H9 (cell line): ENCODE measurements at regions not wholly inside any gene's neighbourhood (a gene's known extent, or its start where the extent isn't known, plus 50 kb on each side); places are given as distances from the start of the nearest gene placed in this dataset.
A peak's percentile ranks its signal among the peaks of the same experiment; 100 is the strongest.

Experiments
- DNase-seq: peaks from one replicate; pipeline ENCODE4 v3.0.0-alpha.2; 2017
- H2AFZ ChIP-seq: one replicate; pipeline ENCODE4 v1.6.1; 2013; ENCODE audit warnings: mild to moderate bottlenecking, low read length, control low read depth, moderate library complexity
- H2AK5ac ChIP-seq: 2 replicates; pipeline ENCODE4 v1.6.1; 2013; ENCODE audit warnings: low read length, control low read depth, mixed read lengths; ENCODE audit not compliant: insufficient read length
- H2BK120ac ChIP-seq: one replicate; pipeline ENCODE4 v1.6.1; 2013; ENCODE audit warnings: low read depth, mild to moderate bottlenecking, low read length, control low read depth, inconsistent platforms; ENCODE audit not compliant: poor library complexity, severe bottlenecking
- H2BK12ac ChIP-seq: 2 replicates; pipeline ENCODE4 v1.6.1; 2013; ENCODE audit warnings: low read length, control low read depth, mixed read lengths, low read depth; ENCODE audit not compliant: insufficient read length
- H2BK15ac ChIP-seq: 2 replicates; pipeline ENCODE4 v1.6.1; 2013; ENCODE audit warnings: low read depth, low read length, control low read depth
- H2BK20ac ChIP-seq: one replicate; pipeline ENCODE4 v1.6.1; 2013; ENCODE audit warnings: low read depth, mild to moderate bottlenecking, low read length, control low read depth, inconsistent platforms; ENCODE audit not compliant: poor library complexity, severe bottlenecking
- H2BK5ac ChIP-seq: 2 replicates; pipeline ENCODE4 v1.6.1; 2013; ENCODE audit warnings: low read length, control low read depth, mixed read lengths; ENCODE audit not compliant: insufficient read length
- H3K14ac ChIP-seq: 2 replicates; pipeline ENCODE4 v1.6.1; 2013; ENCODE audit warnings: low read length, control low read depth; ENCODE audit not compliant: insufficient read depth
- H3K18ac ChIP-seq: 2 replicates; pipeline ENCODE4 v1.6.1; 2013; ENCODE audit warnings: low read depth, mild to moderate bottlenecking, mixed read lengths, low read length, control low read depth; ENCODE audit not compliant: insufficient read length
- H3K23ac ChIP-seq: 2 replicates; pipeline ENCODE4 v1.6.1; 2013; ENCODE audit warnings: low read length, control low read depth, mixed read lengths, low read depth; ENCODE audit not compliant: insufficient read length
- H3K23me2 ChIP-seq: 2 replicates; pipeline ENCODE4 v1.6.1; 2013; ENCODE audit warnings: low read depth, mild to moderate bottlenecking, mixed read lengths, low read length, control low read depth; ENCODE audit not compliant: insufficient read length, poor library complexity, severe bottlenecking
- H3K27ac ChIP-seq: 2 replicates; pipeline ENCODE4 v1.5.1; 2013; ENCODE audit warnings: low read length, control low read depth, mixed read lengths, low read depth; ENCODE audit not compliant: insufficient read length
- H3K27me3 ChIP-seq: 2 replicates; pipeline ENCODE4 v1.6.1; 2013; ENCODE audit warnings: low read length, control low read depth, inconsistent platforms; ENCODE audit not compliant: insufficient read depth
- H3K4ac ChIP-seq: 2 replicates; pipeline ENCODE4 v1.6.1; 2013; ENCODE audit warnings: low read depth, mild to moderate bottlenecking, control low read depth, inconsistent platforms, low read length, moderate library complexity
- H3K4me1 ChIP-seq: 2 replicates; pipeline ENCODE4 v1.6.1; 2013; ENCODE audit warnings: low read length, control low read depth, inconsistent platforms; ENCODE audit not compliant: insufficient read depth
- H3K4me2 ChIP-seq: 2 replicates; pipeline ENCODE4 v1.6.1; 2013; ENCODE audit warnings: low read length, control low read depth, mixed read lengths; ENCODE audit not compliant: insufficient read length, insufficient read depth
- H3K56ac ChIP-seq: 2 replicates; pipeline ENCODE4 v1.6.1; 2013; ENCODE audit warnings: low read depth, mild to moderate bottlenecking, mixed read lengths, low read length, control low read depth; ENCODE audit not compliant: insufficient read length
- H3K79me1 ChIP-seq: 2 replicates; pipeline ENCODE4 v1.6.1; 2013; ENCODE audit warnings: low read depth, mild to moderate bottlenecking, moderate library complexity, low read length, control low read depth, inconsistent platforms; ENCODE audit not compliant: insufficient read depth, poor library complexity, severe bottlenecking
- H3K79me2 ChIP-seq: 2 replicates; pipeline ENCODE4 v1.6.1; 2013; ENCODE audit warnings: low read length, control low read depth, inconsistent platforms; ENCODE audit not compliant: insufficient read depth
- H3K9ac ChIP-seq: 2 replicates; pipeline ENCODE4 v1.6.1; 2013; ENCODE audit warnings: low read length, control low read depth, mixed read lengths; ENCODE audit not compliant: insufficient read length; ENCODE audit errors: extremely low read depth
- H3K9me3 ChIP-seq: one replicate; pipeline ENCODE4 v1.6.1; 2013; ENCODE audit warnings: low read depth, low read length, inconsistent platforms; ENCODE audit not compliant: control insufficient read depth
- H3T11ph ChIP-seq: one replicate; pipeline ENCODE4 v1.6.1; 2013; ENCODE audit warnings: mild to moderate bottlenecking, low read length, control low read depth, inconsistent platforms
- H4K20me1 ChIP-seq: one replicate; pipeline ENCODE4 v1.6.1; 2013; ENCODE audit not compliant: control insufficient read depth, insufficient read length, insufficient read depth
- H4K5ac ChIP-seq: 2 replicates; pipeline ENCODE4 v1.6.1; 2013; ENCODE audit warnings: low read depth, mild to moderate bottlenecking, mixed read lengths, low read length, control low read depth; ENCODE audit not compliant: insufficient read length
- H4K8ac ChIP-seq: replicated peaks from 2 replicates; pipeline ENCODE4 v1.6.1; 2013; ENCODE audit warnings: low read length, control low read depth, mixed read lengths, low read depth; ENCODE audit not compliant: insufficient read length
- H4K91ac ChIP-seq: 2 replicates; pipeline ENCODE4 v1.6.1; 2013; ENCODE audit warnings: low read depth, mild to moderate bottlenecking, moderate library complexity, mixed read lengths, low read length, control low read depth; ENCODE audit not compliant: insufficient read length
- H3K27ac Mint-ChIP-seq, 3 experiments: 2 replicates in 2 of 3; 3 replicates in 1 of 3; pipeline ENCODE4 v1.8.0; 2020 to 2021; ENCODE audit warnings: mixed read lengths in 3 of 3, mild to moderate bottlenecking in 1 of 3, moderate library complexity in 1 of 3
- H3K27me3 Mint-ChIP-seq: 2 replicates; pipeline ENCODE4 v1.8.0; 2021; ENCODE audit warnings: low read depth, mild to moderate bottlenecking, moderate library complexity, mixed read lengths
- H3K36me3 Mint-ChIP-seq, 3 experiments: 2 replicates in 2 of 3; 3 replicates in 1 of 3; pipeline ENCODE4 v1.8.0; 2020 to 2021; ENCODE audit warnings: low read depth in 3 of 3, mixed read lengths in 3 of 3; ENCODE audit not compliant: insufficient read depth in 1 of 3
- H3K4me1 Mint-ChIP-seq, 2 experiments: 2 replicates each; pipeline ENCODE4 v1.8.0; 2020; ENCODE audit warnings: mixed read lengths in 2 of 2
- H3K4me3 Mint-ChIP-seq, 2 experiments: 2 replicates in 1 of 2; 3 replicates in 1 of 2; pipeline ENCODE4 v1.8.0; 2020 to 2021; ENCODE audit warnings: mild to moderate bottlenecking in 2 of 2, mixed read lengths in 2 of 2, moderate library complexity in 1 of 2
- H3K9me3 Mint-ChIP-seq, 2 experiments: 2 replicates in 1 of 2; 3 replicates in 1 of 2; pipeline ENCODE4 v1.8.0; 2020; ENCODE audit warnings: mild to moderate bottlenecking in 2 of 2, mixed read lengths in 2 of 2, moderate library complexity in 1 of 2
- WGBS: extraction: QIAGEN DNeasy Blood & Tissue Kit; methylation state at CpG from one replicate; pipeline ENCODE4 v1.1.7; 2013; ENCODE audit warnings: missing lambda C conversion rate, low lambda C conversion rate, mixed read lengths; ENCODE audit not compliant: insufficient read length; ENCODE audit errors: extremely low coverage; 5-methylcytosine and 5-hydroxymethylcytosine counted together
- TF ChIP-seq, protein P1 (sequence below): fragments of 200-600 bp; sonication (generic); conservative IDR thresholded peaks from 3 replicates; pipeline ENCODE4 v1.8.0; 2021; ENCODE audit warnings: antibody characterized with exemption, mild to moderate bottlenecking

DNA sequence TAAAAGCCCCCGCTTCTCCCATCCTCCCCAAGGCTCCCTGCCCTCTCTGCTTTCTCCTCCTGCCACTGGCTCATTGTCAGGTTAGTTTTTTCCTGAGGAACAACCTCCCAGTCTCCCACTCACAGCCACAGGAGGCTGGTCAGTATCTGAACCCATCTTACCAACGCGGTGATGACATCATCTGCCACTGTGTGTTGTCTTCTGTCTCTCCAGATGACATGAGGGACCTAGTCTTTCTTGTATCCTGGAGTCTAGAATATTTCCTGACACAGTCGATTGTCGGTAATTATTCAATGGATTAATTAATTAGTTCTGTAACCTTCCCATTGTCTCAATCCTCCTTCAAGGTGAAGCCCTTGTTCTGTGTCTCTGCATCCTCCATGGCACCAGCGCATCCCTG, 290.2 kb downstream of the GALR1 start:
- Mint-ChIP-seq H3K27me3 (no peaks in the 10 kb centered on the region; the same call in 1 of the 2 replicates), H3K4me3 (no peak overlapping the region), H3K36me3 (peaks cover 6 to 28% (median 14%) of the 10 kb centered on the region in 3 experiments), H3K27ac (peak overlapping the region in 1 of 3 experiments; percentile 71; a peak in 2 of 7 replicates), H3K4me1 (no peaks in the 10 kb centered on the region), H3K9me3 (peaks cover 26 to 33% of the 10 kb centered on the region in 2 experiments)
- H3K14ac ChIP-seq: no peak overlapping the region
- H3K9me3 ChIP-seq: no peaks in the 10 kb centered on the region
- TF ChIP-seq, protein P1, sequence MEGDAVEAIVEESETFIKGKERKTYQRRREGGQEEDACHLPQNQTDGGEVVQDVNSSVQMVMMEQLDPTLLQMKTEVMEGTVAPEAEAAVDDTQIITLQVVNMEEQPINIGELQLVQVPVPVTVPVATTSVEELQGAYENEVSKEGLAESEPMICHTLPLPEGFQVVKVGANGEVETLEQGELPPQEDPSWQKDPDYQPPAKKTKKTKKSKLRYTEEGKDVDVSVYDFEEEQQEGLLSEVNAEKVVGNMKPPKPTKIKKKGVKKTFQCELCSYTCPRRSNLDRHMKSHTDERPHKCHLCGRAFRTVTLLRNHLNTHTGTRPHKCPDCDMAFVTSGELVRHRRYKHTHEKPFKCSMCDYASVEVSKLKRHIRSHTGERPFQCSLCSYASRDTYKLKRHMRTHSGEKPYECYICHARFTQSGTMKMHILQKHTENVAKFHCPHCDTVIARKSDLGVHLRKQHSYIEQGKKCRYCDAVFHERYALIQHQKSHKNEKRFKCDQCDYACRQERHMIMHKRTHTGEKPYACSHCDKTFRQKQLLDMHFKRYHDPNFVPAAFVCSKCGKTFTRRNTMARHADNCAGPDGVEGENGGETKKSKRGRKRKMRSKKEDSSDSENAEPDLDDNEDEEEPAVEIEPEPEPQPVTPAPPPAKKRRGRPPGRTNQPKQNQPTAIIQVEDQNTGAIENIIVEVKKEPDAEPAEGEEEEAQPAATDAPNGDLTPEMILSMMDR: no peak
- H4K8ac ChIP-seq: no peak overlapping the region
- H3K56ac ChIP-seq: no peak overlapping the region
- H3T11ph ChIP-seq: no peak overlapping the region
- H2BK20ac ChIP-seq: no peak overlapping the region
- H3K79me1 ChIP-seq: no peaks in the 10 kb centered on the region
- no peak overlapping the region for H2BK5ac ChIP-seq
- no peak overlapping the region for H3K4ac ChIP-seq
- no peak overlapping the region for H2BK12ac ChIP-seq
- DNase-seq: no peak
- no peak overlapping the region for H4K91ac ChIP-seq
- no peak overlapping the region for H3K18ac ChIP-seq
- H4K5ac ChIP-seq: no peak overlapping the region
- H2AFZ ChIP-seq: no peak overlapping the region
- no peak overlapping the region for H3K27ac ChIP-seq
- H3K23ac ChIP-seq: no peak overlapping the region
- H3K79me2 ChIP-seq: no peaks in the 10 kb centered on the region
- WGBS: no CpG with 5 or more reads among the region's 6 CpGs
- H3K27me3 ChIP-seq: no peaks in the 10 kb centered on the region
- no peak overlapping the region for H2BK120ac ChIP-seq
- H3K9ac ChIP-seq: no peak overlapping the region
- H2BK15ac ChIP-seq: no peak overlapping the region
- H3K23me2 ChIP-seq: no peaks in the 10 kb centered on the region
- H3K4me2 ChIP-seq: no peak overlapping the region
- no peaks in the 10 kb centered on the region for H4K20me1 ChIP-seq
- no peaks in the 10 kb centered on the region for H3K4me1 ChIP-seq
- H2AK5ac ChIP-seq: no peak overlapping the region
